ENCODE measurements at regions not wholly inside any gene's neighbourhood (a gene's known extent, or its start where the extent isn't known, plus 50 kb on each side); places are given as distances from the start of the nearest gene placed in this dataset.

- no peak for DNase-seq (ENCODE audit: low read depth, low spot score)
These were observed 514.3 kb upstream of the ID4 start for GRCh38 chr6:19322691-19323485.

DNA sequence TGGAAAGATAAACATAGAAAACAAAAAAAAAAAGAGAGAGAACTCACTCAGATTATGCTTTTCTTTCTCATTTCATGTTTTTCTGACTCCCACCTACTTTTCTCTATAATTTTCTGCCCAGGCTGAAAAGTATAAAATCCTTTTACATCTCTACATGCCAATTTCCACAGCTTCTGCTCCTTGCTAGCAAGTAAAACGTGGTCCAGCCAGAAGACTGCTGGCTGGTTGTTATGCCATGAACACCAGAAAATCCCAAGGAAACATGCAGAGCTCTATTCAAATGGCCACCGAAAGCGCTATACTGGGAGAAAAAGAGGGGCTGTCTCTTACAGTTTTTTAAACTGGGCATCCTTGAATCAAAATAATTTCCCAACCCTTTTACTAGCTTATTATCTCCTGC, 512.8 kb upstream of the ID4 start:
- no peak for DNase-seq (ENCODE audit: low read depth, low spot score)

DNA sequence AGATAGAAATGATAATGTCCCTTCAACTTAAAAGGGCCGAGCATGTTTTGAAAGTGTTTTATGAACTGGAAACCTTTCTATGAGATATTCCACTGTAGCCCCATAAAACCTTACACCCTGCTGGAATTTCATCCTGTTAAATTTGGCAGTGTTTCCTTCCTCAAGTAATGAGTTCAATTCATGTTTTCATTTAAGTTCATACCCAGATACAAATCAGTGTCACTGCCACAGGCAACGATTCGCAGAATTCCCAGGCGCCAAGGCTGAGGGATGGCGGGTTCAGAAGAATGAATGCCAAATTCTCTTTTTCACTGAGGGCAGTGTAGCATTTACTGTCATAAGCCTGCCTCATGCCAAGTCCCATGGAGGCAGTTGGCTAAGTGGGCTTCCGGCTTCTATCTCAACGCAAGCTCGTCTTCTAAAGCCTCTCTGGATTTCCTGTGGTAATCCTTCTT, 511.8 kb upstream of the ID4 start:
- no peak for DNase-seq (ENCODE audit: low read depth, low spot score)

- no peak for DNase-seq (ENCODE audit: low read depth, low spot score)
These were observed 509.9 kb upstream of the ID4 start for GRCh38 chr6:19327241-19327640.

DNA sequence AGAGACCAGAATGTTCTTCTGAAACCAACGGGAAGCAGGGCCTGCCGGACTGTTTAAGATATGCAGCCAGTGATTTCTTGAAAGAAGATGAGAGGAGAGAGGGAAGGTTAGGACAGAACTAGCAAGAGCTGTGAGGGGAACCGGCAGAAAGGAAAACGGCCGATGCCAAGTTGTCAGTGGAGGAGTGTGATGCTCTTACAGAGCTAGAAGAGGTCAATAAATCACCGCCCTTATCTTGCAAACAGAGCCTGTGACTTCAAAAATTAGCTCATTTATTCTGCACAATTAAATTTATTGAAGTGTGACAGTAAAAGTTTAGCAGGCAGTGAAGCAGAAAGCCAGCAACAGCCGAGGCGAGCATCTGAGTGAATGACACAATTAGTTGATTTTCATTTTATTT, 509.5 kb upstream of the ID4 start:
- DNase-seq (ENCODE audit: low read depth, low spot score): no peak

DNA sequence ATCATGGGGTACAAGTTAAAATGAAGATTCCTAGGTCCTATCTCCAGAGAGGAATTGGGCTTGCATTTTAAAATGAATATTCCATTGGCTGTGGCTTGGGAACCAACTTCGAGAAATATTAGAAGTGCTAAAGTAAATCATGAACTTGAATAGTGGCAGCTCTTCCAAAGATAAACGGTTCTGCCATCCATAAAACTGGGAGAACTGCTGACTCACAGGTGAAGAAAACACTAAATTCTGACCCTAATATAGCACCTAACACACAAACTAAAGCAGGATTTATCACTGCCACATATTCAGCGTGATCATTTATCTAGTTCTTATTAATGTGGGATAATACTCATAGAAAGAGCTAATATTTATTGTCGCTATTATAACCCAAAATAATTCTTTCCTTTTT, 508.1 kb upstream of the ID4 start:
- no peak for DNase-seq (ENCODE audit: low read depth, low spot score)

GRCh38 chr6:19331089-19331488, 506.1 kb upstream of the ID4 start:
- no peak for DNase-seq (ENCODE audit: low read depth, low spot score)

GRCh38 chr6:19332806-19333460, 504.2 kb upstream of the ID4 start:
- DNase-seq (ENCODE audit: low read depth, low spot score): no peak

- DNase-seq (ENCODE audit: low read depth, low spot score): no peak
These were observed 503.2 kb upstream of the ID4 start for GRCh38 chr6:19333936-19334335.

- no peak for DNase-seq (ENCODE audit: low read depth, low spot score)
These were observed 500.6 kb upstream of the ID4 start for GRCh38 chr6:19336579-19336978.

DNA sequence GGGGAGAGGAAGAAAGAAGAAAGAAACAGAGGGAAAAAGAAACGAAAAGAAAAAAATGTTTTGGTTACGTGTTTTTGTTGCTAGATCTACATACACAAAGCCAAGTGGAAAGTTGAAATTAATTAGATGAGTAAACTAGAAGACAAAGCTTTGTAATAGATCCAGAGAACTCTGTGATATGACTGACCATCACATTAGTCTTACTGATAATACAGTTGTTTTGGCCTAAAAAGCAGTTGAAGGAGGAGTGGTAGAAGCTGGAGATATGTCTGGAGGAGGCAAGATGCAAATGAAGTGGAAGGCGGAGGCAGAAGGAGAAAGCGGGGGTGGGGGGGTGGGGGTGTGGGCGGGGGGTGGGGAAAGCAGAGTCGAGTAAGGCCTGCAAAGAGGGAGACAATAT, 500.1 kb upstream of the ID4 start:
- no peak for DNase-seq (ENCODE audit: low read depth, low spot score)

- no peak for DNase-seq (ENCODE audit: low read depth, low spot score)
These were observed 494.6 kb upstream of the ID4 start for GRCh38 chr6:19342616-19343015.

DNA sequence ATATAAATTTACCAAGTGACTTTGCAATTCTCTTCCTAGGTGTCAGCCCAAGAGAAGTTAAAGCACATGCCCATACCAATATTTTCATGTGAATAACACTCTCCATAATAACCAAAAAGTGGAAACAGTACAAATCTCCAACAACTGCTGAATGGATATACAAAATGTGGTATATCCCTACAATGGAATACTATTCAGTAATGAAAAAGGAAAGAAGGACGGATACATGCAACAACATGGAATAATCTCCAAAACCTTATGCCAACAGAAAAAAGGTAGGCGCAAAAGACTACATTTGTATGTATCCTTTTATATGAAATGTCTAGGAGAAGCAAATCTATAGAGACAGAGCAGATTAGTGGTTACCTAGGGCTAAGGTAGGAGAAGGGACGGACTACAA, 487.7 kb upstream of the ID4 start:
- no peak for DNase-seq (ENCODE audit: low read depth, low spot score)

GRCh38 chr6:19354181-19354580, 483.0 kb upstream of the ID4 start:
- no peak for DNase-seq (ENCODE audit: low read depth, low spot score)

DNA sequence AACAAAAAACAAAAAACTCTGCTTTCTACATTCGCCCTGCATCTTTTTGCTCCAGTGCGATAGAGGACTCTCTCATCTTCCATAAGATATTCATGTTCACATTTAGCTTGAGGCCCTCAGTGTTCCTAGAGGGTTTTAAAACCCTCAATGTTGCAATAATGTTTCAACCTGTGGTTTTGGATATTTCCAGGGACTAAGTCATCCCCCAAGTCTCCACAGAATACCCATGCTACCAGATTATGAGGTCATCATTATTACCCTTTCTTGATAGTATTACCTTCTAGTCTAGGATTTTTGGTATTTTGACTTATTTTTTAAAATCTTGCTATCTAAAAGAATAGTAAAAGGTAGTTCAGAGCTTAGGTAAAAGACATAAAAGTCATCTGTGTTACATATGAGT, 480.5 kb upstream of the ID4 start:
- DNase-seq (ENCODE audit: low read depth, low spot score): no peak

DNA sequence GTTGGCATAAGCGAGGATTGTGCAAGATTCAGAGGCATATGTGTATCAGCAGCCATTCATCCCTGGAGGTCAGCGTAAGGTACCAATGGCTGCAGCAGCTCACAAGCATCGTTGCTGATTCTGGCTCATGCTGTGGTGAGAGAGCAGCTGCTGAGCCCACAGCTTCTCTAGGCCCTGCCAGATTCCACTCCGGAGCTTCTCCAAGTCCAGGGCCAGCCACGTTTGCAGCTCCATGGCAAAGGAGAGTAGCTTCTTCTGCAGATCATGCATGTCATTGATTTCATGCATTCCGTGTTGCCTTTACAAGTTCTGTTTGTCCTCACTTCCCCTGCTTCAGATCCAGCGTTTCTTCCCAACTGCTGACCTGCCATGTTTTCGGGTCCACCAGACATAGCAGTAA, 474.8 kb upstream of the ID4 start:
- DNase-seq (ENCODE audit: low read depth, low spot score): no peak

DNA sequence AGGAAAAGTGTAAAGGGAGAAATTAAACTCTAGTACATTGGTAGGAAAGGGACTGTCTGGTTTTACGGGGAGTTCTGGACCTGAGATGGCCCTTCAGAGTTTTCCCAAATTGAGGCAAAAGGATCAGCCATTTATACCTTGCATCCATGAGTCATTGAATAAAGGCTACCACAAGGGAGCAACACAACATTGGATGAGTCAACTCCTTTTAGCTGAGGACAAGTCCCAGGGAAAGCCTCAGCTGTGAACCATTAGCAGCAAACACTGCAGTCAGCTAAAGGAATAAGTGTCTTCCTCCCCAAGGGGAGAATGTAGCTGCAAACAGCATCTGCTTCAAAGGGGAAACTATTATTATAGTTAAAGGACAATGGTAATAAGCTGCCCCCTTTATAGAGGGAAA, 468.7 kb upstream of the ID4 start:
- no peak for DNase-seq (ENCODE audit: low read depth, low spot score)

- DNase-seq (ENCODE audit: low read depth, low spot score): no peak
These were observed 467.4 kb upstream of the ID4 start for GRCh38 chr6:19369785-19370184.

DNA sequence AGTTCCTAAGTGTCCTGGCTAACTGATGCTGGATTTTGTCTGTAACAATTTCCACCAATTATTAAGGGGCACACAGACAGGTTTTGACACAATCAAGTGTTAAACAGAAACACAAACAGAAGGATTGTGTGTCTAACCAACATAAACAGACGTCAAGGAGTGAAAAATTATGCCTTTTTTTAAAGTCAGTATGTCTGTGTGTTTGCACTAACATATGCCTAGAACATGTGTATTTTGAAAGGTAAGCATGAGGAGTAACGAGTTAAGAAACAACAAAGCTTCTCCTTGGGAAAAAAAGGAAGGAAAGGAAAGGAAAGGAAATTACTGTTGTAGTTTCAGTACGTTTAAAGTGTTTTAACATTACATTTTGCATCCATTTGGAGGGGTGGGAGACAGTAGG, 466.3 kb upstream of the ID4 start:
- no peak for DNase-seq (ENCODE audit: low read depth, low spot score)

GRCh38 chr6:19375613-19376012, 461.6 kb upstream of the ID4 start:
- no peak for DNase-seq (ENCODE audit: low read depth, low spot score)

GRCh38 chr6:19377722-19378121, 459.4 kb upstream of the ID4 start:
- DNase-seq (ENCODE audit: low read depth, low spot score): no peak

DNA sequence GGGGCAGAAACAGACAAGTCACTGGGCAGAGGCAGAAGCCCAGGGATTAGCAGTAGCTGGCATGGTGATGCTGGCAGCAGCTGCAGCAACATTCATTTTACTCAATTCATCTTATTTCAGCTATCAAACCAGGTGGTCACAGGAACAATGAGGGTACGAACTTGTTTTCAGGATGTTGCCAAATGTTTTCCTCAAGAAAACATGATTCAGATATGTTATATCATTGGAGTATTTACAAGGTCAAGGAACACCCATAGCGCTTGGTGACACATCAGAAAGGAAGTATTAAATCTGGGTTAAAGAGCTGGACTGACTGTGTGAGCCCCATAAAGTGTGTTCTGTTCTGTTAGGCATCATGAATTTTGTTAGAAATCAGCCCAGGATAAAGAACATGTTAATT, 456.9 kb upstream of the ID4 start:
- no peak for DNase-seq (ENCODE audit: low read depth, low spot score)

DNA sequence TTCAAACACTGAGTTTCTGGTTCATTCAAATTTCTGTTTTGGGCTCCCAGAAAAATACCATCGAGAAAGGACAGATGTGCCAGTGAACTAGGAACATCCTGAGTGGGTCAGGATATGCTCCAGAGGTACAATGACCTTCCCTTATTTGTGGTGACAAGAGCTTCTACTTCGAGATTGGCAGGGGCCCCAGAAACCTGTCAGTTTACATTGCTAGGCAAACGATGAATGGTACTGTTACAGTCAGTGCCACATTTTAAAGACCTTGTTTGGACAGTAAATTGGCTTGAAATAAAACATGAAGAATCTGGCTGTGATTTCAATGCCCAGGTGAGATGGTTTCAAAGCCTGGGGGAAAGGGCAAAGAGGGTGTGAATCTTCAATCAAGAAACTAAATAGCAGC, 454.5 kb upstream of the ID4 start:
- DNase-seq (ENCODE audit: low read depth, low spot score): no peak
